ENCODE measurements at regions not wholly inside any gene's neighbourhood (a gene's known extent, or its start where the extent isn't known, plus 50 kb on each side); places are given as distances from the start of the nearest gene placed in this dataset.

DNA sequence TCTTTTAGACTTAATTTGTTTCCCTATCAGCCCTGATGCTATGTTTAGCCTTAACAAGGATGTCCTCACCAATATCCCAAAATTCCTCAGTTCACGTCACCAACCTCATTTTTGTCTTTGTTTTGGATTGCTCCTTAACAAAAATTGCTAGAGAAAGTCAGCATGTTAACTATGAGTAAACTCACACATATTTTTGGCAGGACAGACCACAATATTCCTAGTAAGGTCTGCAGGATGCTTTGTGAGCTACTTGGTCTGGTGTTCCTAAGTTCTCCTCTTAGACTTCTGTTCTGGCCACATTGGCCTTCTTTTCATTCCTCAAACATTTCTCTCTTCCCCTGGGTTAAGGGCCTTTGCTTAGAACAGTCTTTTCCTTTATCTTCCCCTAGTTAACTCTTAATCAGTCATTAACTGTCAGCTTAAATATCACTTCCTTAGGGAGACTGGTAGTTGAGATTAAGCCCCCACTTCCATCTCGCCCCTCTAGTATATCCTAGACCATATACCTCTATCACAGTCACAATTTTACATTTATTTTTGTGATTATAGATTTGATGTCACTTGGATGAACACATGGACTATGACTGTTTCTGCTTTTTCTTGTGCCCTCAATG is 116.2 kb downstream of the ADCYAP1 start:
- no peak for TF ChIP-seq EZH2phosphoT487 (IDR thresholded peaks at IDR 0.05; ENCODE audit: low read length)
- TF ChIP-seq, protein P1, sequence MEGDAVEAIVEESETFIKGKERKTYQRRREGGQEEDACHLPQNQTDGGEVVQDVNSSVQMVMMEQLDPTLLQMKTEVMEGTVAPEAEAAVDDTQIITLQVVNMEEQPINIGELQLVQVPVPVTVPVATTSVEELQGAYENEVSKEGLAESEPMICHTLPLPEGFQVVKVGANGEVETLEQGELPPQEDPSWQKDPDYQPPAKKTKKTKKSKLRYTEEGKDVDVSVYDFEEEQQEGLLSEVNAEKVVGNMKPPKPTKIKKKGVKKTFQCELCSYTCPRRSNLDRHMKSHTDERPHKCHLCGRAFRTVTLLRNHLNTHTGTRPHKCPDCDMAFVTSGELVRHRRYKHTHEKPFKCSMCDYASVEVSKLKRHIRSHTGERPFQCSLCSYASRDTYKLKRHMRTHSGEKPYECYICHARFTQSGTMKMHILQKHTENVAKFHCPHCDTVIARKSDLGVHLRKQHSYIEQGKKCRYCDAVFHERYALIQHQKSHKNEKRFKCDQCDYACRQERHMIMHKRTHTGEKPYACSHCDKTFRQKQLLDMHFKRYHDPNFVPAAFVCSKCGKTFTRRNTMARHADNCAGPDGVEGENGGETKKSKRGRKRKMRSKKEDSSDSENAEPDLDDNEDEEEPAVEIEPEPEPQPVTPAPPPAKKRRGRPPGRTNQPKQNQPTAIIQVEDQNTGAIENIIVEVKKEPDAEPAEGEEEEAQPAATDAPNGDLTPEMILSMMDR (IDR thresholded peaks at IDR 0.05; ENCODE audit: low read length), result no peak
- TF ChIP-seq EZH2 (optimal IDR thresholded peaks at IDR 0.05; ENCODE audit: low read depth, low read length), result no peak
